GM12875 (cell line): ENCODE measurements at regions not wholly inside any gene's neighbourhood (a gene's known extent, or its start where the extent isn't known, plus 50 kb on each side); places are given as distances from the start of the nearest gene placed in this dataset.
"Not testable (repeated sequence)": the region's sequence is repeated elsewhere in the genome, so short reads cannot be mapped to it uniquely, and the experiment has no call there.

Experiments
- H3K4me3 ChIP-seq: one replicate; pipeline ENCODE4 v1.5.1; 2011; ENCODE audit warnings: low read depth, low read length, control low read depth
- CTCF ChIP-seq: IDR thresholded peaks from 2 replicates; pipeline ENCODE4 v1.5.1; 2011; ENCODE audit warnings: low read depth, mild to moderate bottlenecking, control low read depth, inconsistent platforms, low read length, moderate library complexity, borderline replicate concordance; ENCODE audit not compliant: insufficient read depth

- peak; percentile 86 for TF ChIP-seq CTCF
- peak overlapping the region; percentile 46 for H3K4me3 ChIP-seq
Measured at GRCh38 chr14:106372870-106373652, 846.7 kb downstream of the TMEM121 start.

- H3K4me3 ChIP-seq, result peak overlapping the region; percentile 46
Measured at GRCh38 chr14:106373653-106374110, 847.3 kb downstream of the TMEM121 start.

GRCh38 chr14:106377432-106377831 lies 851.0 kb downstream of the TMEM121 start:
- TF ChIP-seq CTCF, result no peak
- no peak overlapping the region for H3K4me3 ChIP-seq

- peak; percentile 71 for TF ChIP-seq CTCF
- no peak overlapping the region for H3K4me3 ChIP-seq
Measured at GRCh38 chr14:106378191-106378590, 851.8 kb downstream of the TMEM121 start.

- no peak overlapping the region for H3K4me3 ChIP-seq
- TF ChIP-seq CTCF, result no peak
Measured at GRCh38 chr14:106380740-106381139, 854.4 kb downstream of the TMEM121 start.

- not testable (repeated sequence) for H3K4me3 ChIP-seq
Measured at GRCh38 chr14:106389186-106389585, 862.8 kb downstream of the TMEM121 start.

GRCh38 chr14:106390401-106390800 lies 864.0 kb downstream of the TMEM121 start:
- H3K4me3 ChIP-seq, result no peak overlapping the region
- no peak for TF ChIP-seq CTCF

- no peak for TF ChIP-seq CTCF
- no peak overlapping the region for H3K4me3 ChIP-seq
Measured at GRCh38 chr14:106390947-106391346, 864.6 kb downstream of the TMEM121 start.
